ENCODE measurements at regions not wholly inside any gene's neighbourhood (a gene's known extent, or its start where the extent isn't known, plus 50 kb on each side); places are given as distances from the start of the nearest gene placed in this dataset.

DNA sequence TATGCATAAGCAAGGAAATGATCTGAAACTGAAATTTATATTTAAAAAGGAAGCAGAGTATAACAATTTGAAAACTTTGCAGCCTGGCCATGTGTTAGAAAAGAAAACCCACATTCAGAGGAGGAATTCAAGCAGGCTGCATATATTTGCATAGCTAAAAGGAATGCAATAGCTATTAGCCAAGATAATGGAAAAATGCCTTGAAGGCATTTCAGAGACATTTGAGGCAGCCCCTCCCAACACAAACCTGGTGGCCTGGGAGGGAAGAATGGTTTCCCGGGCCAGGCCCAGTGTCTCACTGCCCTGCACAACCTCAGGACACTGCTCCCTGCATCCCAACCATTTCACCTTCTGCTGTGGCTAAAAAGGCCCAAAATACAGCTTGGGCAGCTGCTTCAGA, 136.8 kb downstream of the TYW3 start:
- TF ChIP-seq POLR2A (IDR thresholded peaks at IDR 0.05) = no peak
- TF ChIP-seq, protein P1, sequence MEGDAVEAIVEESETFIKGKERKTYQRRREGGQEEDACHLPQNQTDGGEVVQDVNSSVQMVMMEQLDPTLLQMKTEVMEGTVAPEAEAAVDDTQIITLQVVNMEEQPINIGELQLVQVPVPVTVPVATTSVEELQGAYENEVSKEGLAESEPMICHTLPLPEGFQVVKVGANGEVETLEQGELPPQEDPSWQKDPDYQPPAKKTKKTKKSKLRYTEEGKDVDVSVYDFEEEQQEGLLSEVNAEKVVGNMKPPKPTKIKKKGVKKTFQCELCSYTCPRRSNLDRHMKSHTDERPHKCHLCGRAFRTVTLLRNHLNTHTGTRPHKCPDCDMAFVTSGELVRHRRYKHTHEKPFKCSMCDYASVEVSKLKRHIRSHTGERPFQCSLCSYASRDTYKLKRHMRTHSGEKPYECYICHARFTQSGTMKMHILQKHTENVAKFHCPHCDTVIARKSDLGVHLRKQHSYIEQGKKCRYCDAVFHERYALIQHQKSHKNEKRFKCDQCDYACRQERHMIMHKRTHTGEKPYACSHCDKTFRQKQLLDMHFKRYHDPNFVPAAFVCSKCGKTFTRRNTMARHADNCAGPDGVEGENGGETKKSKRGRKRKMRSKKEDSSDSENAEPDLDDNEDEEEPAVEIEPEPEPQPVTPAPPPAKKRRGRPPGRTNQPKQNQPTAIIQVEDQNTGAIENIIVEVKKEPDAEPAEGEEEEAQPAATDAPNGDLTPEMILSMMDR (IDR thresholded peaks at IDR 0.05) = no peak
